ENCODE measurements at regions not wholly inside any gene's neighbourhood (a gene's known extent, or its start where the extent isn't known, plus 50 kb on each side); places are given as distances from the start of the nearest gene placed in this dataset.
"Not testable (repeated sequence)": the region's sequence is repeated elsewhere in the genome, so short reads cannot be mapped to it uniquely, and the experiment has no call there.

DNA sequence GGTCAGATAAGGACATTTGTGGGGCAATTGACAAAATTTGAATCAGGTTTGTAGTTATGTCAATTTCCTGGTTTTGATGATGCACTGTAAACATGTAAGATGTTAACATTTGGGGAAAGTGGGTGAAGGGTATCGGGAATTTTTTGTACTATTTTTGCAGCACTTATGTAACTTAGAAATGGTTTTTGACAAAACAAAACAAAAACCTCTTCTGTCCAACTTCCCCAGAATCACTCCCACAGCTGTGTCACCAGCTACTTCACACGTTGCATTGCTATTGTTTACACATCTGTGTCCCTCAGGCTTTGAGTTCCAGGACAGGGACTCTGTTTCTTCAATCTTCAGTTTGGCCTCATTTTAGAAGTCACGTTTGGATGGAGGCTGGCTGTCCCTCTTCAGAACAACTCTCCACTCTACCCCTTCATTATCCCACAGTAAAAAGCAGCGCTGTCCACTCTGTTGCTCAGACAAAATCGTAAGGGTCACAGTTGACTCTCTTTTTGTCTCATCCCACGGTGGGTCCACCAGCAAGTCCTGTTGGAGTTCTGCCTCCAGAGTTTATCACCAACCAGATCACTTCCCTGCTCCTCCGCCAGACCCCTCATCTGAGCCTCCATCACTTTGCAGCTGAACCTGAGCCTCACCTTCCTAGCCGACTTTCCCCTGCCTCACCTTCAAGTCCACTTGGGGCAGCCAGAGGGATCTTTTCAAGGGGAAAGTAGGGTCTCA lies 63.2 kb downstream of the NENF start:
- no peak for DNase-seq

GRCh38 chr1:212496682-212497081 lies 64.0 kb downstream of the NENF start:
- no peak for DNase-seq

DNA sequence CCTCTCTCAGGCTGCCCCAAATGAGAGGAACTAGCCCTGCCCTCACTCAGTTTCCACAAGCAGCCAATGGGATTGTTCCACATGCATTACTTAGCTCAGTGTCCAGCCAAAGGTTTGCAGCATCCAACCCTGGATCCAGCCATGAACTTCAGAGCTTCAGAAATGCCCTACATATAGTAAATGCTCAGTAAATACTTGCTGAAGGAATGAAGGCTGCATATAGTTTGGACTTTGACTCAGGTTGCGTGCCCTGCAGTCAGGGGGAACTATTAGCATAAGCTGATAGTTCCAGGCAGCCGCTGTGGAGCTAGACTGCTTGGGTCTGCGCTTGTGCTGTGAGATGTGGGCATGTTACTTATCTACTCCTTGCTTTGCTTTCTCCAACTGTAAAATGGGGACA lies 64.8 kb downstream of the NENF start:
- no peak for DNase-seq

DNA sequence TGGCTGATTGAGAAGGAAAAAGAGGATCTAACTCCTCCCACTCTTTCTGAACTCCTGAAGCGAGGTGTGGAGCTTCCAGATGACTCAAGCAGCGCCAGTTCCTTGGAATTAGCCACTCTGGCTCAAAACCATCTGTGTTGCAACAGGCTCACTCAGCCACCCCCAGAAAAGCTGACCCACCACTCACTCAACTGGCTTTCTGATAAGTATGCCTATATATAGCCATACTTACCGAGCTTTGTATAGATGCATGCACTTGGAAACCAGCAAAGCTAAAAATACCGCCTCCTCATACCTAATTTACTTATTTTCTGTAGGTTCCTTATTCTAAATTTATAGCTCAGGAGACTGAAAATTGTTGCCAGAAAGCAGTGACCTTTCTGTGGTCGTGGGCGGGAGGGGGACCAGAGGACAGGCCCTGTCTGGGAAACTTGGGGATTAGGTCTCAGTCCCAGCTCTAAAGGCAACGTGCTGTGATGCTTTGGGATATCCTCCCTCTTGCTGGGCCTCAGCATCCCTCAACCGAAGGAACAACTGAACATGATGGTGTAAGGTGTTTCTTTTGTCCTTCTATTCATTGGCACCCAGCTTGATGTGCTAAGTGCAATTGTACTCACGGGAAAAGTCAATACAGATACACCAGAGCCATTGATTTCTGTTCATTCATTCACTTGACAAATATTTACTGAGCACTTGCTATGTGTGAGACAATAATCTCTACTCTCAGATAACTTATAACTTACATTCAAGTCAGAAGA lies 65.7 kb downstream of the NENF start:
- DNase-seq: peak in 12 of 56 donors; percentile 11 to 53 (median 16)

DNA sequence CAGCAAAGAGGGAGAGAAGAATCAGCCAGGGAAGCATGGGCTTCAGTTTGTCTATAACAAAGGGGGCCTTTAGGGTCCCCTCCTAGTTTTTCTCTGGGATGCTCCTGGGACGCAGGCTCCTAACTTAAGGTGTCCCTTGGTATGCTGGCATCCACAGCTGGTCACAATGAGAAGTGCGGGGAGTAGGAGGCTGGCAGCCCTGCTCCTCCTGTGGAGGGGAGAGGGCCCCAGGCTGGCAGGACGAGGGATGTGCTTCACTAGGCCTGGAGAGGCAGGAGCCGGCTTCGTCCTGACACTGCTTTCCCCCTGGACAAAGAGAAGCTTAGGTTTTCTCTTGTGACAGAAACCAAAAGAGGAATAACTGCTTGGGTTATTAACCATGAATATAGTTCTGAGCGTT lies 67.6 kb downstream of the NENF start:
- no peak for DNase-seq

DNA sequence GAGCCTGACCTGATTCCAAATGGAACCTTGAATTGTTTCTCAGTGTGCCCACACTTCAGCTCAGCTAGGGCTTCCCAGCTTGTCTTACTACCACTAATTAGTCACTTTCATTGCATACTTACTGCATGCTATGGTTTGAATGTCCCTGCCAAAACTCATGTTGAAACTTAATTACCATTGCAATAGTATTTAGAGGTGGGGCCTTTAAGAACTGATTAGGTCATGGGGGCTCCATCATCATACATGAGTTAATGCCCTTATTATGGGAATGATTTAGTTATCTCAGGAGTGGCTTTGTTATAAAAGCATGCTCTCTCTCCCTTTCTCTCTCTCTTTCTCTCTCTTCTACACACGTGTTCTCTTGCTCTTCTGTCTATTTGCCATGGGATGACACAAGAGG lies 68.3 kb downstream of the NENF start:
- DNase-seq: no peak

GRCh38 chr1:212503714-212504113 lies 71.0 kb downstream of the NENF start:
- DNase-seq: no peak

GRCh38 chr1:212504171-212504803 lies 71.6 kb downstream of the NENF start:
- DNase-seq: no peak

GRCh38 chr1:212506666-212507065 lies 73.9 kb downstream of the NENF start:
- no peak for DNase-seq

DNA sequence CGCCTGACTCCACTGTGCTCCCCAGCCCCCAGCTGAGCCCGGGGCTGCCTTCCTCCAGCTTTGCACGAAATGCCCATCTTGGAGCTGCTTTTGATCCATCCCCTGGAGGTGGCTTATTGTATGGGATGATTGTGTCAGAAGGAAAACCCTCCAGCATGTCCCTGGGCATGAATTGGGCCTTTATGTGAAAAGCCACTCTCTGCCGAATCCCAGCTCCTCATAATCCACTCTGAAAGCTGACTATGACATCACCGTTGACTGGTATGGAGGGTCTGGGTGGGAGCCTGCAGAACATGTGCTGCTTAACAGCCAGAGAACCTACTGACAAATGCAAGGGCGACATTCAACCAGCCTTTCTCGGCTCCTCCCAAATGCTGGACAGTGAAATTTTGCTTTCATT lies 74.6 kb downstream of the NENF start:
- DNase-seq: peak in 2 of 56 donors; percentile 20 to 23

DNA sequence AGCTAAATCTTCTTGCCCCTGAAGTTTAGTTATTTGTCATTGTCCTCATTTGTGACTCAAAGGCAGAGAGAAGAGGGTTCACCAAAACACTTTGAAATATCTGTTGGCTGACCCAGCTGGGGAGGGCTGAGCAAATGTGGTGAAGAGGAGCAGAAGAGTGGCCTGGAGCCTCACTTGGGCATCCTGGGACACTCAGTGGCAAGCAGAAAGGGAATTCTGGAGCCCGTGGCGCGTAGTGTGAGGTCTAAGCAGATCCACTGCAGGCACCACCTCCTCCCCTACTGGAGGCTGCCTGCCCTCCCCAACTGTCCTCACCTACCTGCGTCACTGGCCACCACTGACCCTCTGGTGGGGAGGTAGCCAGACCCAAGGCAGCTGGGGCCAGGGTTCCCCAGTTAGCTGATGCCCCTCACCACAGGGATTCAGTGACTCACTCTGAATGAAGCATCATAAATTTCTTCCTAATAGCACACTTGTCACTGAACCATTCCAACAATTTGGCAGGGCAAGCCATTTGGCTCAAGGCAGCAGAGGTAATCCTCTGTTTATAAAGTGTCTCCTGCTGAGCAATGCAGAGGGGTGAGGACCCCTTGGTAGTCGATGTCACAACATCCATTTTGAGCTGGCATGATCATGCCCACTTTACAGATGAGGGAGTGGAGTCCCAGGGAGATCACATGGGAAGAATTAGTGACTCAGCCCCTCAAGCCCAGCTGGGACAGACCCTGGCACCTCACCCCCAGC lies 80.3 kb downstream of the NENF start:
- DNase-seq: no peak

DNA sequence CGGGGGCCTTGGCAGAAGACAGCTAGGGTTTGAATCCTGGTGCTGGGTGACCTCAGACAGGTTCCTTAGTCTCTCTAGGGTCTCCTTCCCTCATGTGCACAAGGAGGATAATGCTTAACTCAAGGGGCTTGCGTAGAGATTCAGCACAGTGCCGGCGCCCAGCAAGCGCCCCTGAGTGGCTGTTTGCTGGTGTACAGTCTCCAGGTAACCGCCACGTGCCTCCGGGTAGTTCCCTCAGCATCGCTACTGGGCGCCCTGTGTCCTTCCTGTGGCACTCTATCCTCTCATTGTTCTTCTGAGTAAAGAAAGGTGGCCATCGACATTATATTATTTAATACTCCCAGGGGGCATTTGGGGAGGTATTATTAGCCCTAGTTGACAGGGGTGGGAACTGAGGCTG lies 80.9 kb downstream of the NENF start:
- no peak for DNase-seq

GRCh38 chr1:212514056-212514614 lies 81.4 kb downstream of the NENF start:
- peak in 2 of 56 donors; percentile 38 to 52 for DNase-seq

DNA sequence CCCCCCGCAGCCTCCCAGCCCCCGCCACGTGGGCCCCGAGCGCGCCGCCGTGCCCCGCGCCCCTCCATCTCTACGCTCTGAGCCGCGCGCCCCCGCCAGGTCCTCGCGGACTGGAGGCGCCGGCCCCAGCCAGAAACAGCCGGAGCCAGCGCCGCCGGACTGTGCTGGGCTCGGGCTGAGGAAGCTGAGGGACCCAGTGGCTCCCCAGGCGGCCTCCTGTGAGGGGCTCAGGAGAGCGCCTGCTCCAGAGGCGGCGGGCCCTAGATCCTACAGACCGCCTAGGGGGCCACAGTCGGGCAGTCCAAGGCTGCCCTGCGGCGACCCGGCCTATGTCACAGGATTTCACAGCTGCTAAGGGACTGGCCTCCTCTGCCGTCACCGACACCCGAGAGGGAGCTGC lies 82.1 kb downstream of the NENF start:
- peak in 6 of 56 donors; percentile 6 to 36 (median 19) for DNase-seq

DNA sequence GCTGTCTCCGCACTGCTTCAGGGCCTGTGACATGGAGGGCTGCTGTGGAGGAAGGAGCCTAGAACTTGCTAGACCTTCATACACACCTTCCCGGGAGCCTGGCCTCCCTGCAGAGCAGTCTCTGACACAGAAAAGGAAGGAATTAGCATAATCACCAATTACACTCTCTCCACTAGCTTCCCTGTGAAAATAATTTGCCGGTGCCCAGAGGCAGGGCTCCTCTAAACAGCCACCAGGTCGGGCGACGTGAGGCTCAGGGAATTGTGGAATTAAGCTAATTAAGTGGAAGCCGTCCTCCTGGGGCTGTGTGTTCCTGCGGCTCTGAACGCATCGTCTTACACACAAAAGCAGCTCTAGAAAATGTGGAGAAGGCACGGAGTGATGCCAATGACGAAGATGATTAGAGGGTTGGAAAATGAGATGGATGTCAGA lies 82.6 kb downstream of the NENF start:
- no peak for DNase-seq

DNA sequence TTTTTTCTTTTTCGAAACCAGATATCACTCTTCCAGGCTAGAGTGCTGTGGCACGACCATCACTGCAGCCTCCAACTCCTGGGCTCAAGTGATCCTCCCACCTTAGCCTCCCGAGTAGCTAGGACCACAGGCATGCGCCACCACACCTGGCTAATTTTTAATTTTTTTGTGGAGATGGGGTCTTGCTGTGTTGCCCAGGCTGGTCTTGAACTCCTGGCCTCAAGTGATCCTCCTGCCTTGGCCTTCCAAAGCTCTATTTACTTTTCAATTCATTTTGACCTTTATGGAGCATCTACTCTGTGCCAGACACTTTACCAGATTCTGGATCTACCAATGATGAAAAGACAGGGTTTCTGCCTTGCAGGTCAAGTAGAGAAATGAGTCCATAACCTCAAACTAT lies 83.3 kb downstream of the NENF start:
- DNase-seq: not testable (repeated sequence)

DNA sequence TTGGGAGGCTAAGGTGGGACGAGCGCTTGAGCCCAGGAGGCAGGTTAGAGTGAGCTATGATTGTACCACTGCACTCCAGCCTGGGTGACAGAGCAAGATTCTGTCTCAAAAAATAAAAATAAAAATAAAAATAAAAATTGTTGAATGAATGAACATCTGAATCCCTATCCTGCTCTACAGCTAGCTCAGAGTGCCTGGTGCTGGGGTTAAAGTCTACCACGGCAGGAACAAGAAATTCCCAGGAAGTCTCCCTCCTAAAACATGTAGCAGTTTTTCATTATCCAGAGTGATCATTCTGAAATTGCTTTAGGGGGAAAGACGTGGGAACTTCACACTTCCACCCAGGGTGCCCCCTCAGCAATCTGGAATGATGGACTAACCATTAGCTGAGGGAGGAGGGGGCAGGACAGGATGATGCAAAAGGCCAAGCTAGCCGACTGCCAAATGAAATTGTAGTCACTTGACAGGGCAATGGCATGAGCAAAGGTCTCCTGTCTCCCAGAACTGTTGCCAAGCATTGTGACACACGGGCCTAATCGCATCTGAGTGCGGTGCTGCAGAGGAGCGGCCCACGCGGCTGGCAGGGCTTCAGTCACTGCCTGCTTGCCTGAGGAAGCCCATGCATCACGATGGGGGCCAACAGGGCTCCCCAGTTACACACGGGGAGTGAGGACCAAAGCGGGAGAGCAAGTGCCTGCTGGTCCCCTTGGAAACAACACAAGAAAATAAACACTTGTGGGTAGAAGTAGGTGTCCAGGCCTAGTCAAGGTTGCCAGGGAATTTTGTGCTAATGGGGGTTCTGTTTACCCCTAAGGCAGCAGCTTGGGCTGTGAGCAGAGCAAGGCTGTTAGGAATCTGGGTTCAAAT lies 85.7 kb downstream of the NENF start:
- DNase-seq: peak in 10 of 56 donors; percentile 12 to 50 (median 20)

DNA sequence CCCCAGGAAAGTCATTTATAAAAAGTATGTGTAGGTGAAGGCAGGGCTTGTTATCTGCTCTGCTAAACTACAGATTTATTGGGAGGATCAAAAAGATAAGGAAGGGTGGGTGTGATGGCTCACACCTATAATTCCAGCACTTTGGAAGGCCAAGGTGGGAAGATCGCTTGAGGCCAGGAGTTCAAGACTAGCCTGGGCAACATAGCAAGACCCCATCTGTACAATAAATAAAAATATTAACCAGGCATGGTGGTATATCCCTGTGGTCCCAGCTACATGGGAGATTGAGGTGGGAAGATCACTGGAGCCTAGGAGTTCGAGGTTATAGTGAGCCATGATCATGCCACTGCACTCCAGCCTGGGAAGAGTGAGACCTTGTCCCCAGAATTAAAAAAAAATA lies 86.4 kb downstream of the NENF start:
- no peak for DNase-seq

DNA sequence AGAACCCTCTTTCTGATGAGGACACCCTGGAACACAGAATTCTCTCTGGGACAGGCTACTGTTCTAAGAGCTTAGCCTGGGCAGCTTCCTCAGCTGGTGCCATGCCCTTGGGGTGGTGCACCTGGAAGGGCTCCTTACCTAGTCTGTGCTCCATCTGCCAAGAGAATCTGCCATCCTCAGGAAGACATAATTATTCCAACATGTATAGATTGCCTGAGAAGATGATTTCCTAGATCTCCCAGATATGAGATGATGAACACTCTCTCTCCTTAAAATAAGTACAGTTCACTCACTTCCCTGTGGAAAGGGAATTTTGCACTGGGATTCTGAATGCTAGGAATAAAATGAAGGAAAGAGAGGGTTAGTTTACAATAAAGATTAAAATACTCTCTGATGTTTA lies 87.6 kb downstream of the NENF start:
- no peak for DNase-seq

DNA sequence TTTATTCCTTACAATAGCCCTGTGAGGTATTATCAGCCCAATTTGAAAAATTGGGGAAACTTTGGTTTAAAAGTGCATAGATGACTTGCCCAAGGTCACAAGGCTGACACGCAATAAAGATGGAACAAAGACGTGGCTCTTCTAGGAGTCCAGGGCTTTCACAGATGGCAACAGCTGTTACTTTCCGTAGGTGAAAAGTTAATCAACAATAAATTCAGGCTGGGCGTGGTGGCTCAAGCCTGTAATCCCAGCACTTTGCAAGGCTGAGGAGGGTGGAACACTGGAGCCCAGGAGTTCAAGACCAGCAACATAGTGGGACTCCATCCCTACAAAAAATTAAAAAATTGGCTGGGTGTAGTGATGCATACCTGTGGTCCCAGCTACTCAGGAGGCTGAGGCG lies 87.8 kb upstream of the ATF3 start:
- no peak for DNase-seq

Data from amygdala (tissue), 56 donors.